ENCODE measurements at regions not wholly inside any gene's neighbourhood (a gene's known extent, or its start where the extent isn't known, plus 50 kb on each side); places are given as distances from the start of the nearest gene placed in this dataset.

- Histone ChIP-seq H3K36me3 (ENCODE audit: control insufficient read depth, insufficient read depth, low read length) (no peaks in the 10 kb centered on the region), H3K4me1 (ENCODE audit: control insufficient read depth, insufficient read depth, low read length) (no peaks in the 10 kb centered on the region), H3K27me3 (ENCODE audit: control insufficient read depth, insufficient read depth, low read length) (no peaks in the 10 kb centered on the region), H3K27ac (ENCODE audit: low read length) (no peak overlapping the region), H3K4me3 (ENCODE audit: low read length) (no peak overlapping the region), H3K9me3 (ENCODE audit: control insufficient read depth, insufficient read depth, low read length) (no peaks in the 10 kb centered on the region)
- Mint-ChIP-seq H3K27me3 (ENCODE audit: low read depth in 2 of 2) (peaks cover 0 to 10% of the 10 kb centered on the region in 2 donors), H3K27ac (no peak overlapping the region), H3K9me3 (no peaks in the 10 kb centered on the region), H3K36me3 (no peaks in the 10 kb centered on the region), H3K4me1 (peaks cover 6 to 7% of the 10 kb centered on the region in 2 donors), H3K4me3 (no peak overlapping the region)
- 51% methylated on average over 12 of the region's 16 CpGs for WGBS (ENCODE audit: insufficient coverage)
- no peak for ATAC-seq
- DNase-seq = no peak
- intact Hi-C loops (cut with micrococcal nuclease) = no loop called here
- TF ChIP-seq CTCF (IDR thresholded peaks at IDR 0.05) = no peak
Measured at GRCh38 chr3:16050641-16051467, 123.6 kb upstream of the GALNT15 start.

- no peaks in the 10 kb centered on the region for H3K4me1 ChIP-seq (ENCODE audit: control insufficient read depth, insufficient read depth, low read length)
- Mint-ChIP-seq H3K9me3 (no peaks in the 10 kb centered on the region), H3K4me1 (peaks cover 6 to 7% of the 10 kb centered on the region in 2 donors), H3K4me3 (no peak overlapping the region), H3K36me3 (no peaks in the 10 kb centered on the region), H3K27me3 (ENCODE audit: low read depth in 2 of 2) (peaks cover 0 to 3% of the 10 kb centered on the region in 2 donors), H3K27ac (no peak overlapping the region)
- no peak for TF ChIP-seq CTCF (IDR thresholded peaks at IDR 0.05)
- DNase-seq (no peak), ATAC-seq (no peak)
- H3K27ac ChIP-seq (ENCODE audit: low read length) = no peak overlapping the region
- intact Hi-C loops (cut with micrococcal nuclease) = no loop called here
- 100% methylated on average over 3 of the region's 4 CpGs for WGBS (ENCODE audit: insufficient coverage)
- no peaks in the 10 kb centered on the region for H3K9me3 ChIP-seq (ENCODE audit: control insufficient read depth, insufficient read depth, low read length)
- H3K27me3 ChIP-seq (ENCODE audit: control insufficient read depth, insufficient read depth, low read length) = no peaks in the 10 kb centered on the region
- H3K36me3 ChIP-seq (ENCODE audit: control insufficient read depth, insufficient read depth, low read length) = no peaks in the 10 kb centered on the region
- no peak overlapping the region for H3K4me3 ChIP-seq (ENCODE audit: low read length)
Measured at GRCh38 chr3:16051691-16052090, 122.8 kb upstream of the GALNT15 start.

- Mint-ChIP-seq H3K4me1 (peaks cover 6 to 7% of the 10 kb centered on the region in 2 donors), H3K4me3 (no peak overlapping the region), H3K27me3 (ENCODE audit: low read depth in 2 of 2) (peaks cover 0 to 3% of the 10 kb centered on the region in 2 donors), H3K27ac (no peak overlapping the region), H3K9me3 (no peaks in the 10 kb centered on the region), H3K36me3 (no peaks in the 10 kb centered on the region)
- no peaks in the 10 kb centered on the region for H3K27me3 ChIP-seq (ENCODE audit: control insufficient read depth, insufficient read depth, low read length)
- TF ChIP-seq CTCF (IDR thresholded peaks at IDR 0.05) = no peak
- DNase-seq = no peak
- intact Hi-C loops (cut with micrococcal nuclease) = no loop called here
- ATAC-seq = no peak
- no peaks in the 10 kb centered on the region for H3K9me3 ChIP-seq (ENCODE audit: control insufficient read depth, insufficient read depth, low read length)
- no peak overlapping the region for H3K4me3 ChIP-seq (ENCODE audit: low read length)
- H3K4me1 ChIP-seq (ENCODE audit: control insufficient read depth, insufficient read depth, low read length) = no peaks in the 10 kb centered on the region
- H3K36me3 ChIP-seq (ENCODE audit: control insufficient read depth, insufficient read depth, low read length) = no peaks in the 10 kb centered on the region
- no peak overlapping the region for H3K27ac ChIP-seq (ENCODE audit: low read length)
Measured at GRCh38 chr3:16052964-16053363, 121.5 kb upstream of the GALNT15 start.

- no peaks in the 10 kb centered on the region for H3K9me3 Mint-ChIP-seq
- TF ChIP-seq CTCF (IDR thresholded peaks at IDR 0.05) = no peak
Measured at GRCh38 chr3:16053794-16054193, 120.7 kb upstream of the GALNT15 start.

More at GRCh38 chr3:16053794-16054193, 120.7 kb upstream of the GALNT15 start:
- DNase-seq (no peak), ATAC-seq (no peak)
- no peaks in the 10 kb centered on the region for H3K27me3 ChIP-seq (ENCODE audit: control insufficient read depth, insufficient read depth, low read length)
- no peaks in the 10 kb centered on the region for H3K27me3 Mint-ChIP-seq (ENCODE audit: low read depth in 2 of 2)
- intact Hi-C loops (cut with micrococcal nuclease) = no loop called here
- H3K9me3 ChIP-seq (ENCODE audit: control insufficient read depth, insufficient read depth, low read length) = no peaks in the 10 kb centered on the region
- no peaks in the 10 kb centered on the region for H3K36me3 Mint-ChIP-seq
- H3K4me3 Mint-ChIP-seq = no peak overlapping the region
- no peak overlapping the region for H3K27ac Mint-ChIP-seq
- H3K4me3 ChIP-seq (ENCODE audit: low read length) = no peak overlapping the region
- H3K27ac ChIP-seq (ENCODE audit: low read length) = no peak overlapping the region
- H3K4me1 ChIP-seq (ENCODE audit: control insufficient read depth, insufficient read depth, low read length) = no peaks in the 10 kb centered on the region
- H3K36me3 ChIP-seq (ENCODE audit: control insufficient read depth, insufficient read depth, low read length) = no peaks in the 10 kb centered on the region
- peaks cover under 1% of the 10 kb centered on the region in 2 donors for H3K4me1 Mint-ChIP-seq
